A673 (cell line): ENCODE measurements at regions not wholly inside any gene's neighbourhood (a gene's known extent, or its start where the extent isn't known, plus 50 kb on each side); places are given as distances from the start of the nearest gene placed in this dataset.

ENCODE experiments used
- BruUV-seq: library from RNA; stranded (reverse); fragments of 400-500 nt; replicated peaks from 2 replicates; lab custom pipeline; 2021; lab: Mats Ljungman, UMichigan
- CTCF ChIA-PET: fragments of 300-600 bp; sonication (Branson Sonifier 250); formaldehyde crosslinking; loops from one replicate; lab custom pipeline; 2022; ENCODE audit warnings: antibody characterized with exemption; lab: Charles Lee
- POLR2A ChIA-PET: fragments of 300-600 bp; sonication (Branson Sonifier 250); formaldehyde crosslinking; loops from one replicate; lab custom pipeline; 2022; ENCODE audit warnings: antibody characterized with exemption; ENCODE audit not compliant: low non-redundant PET; lab: Charles Lee
- DNase-seq: peaks from one replicate; pipeline ENCODE4 v3.0.0-alpha.2; 2015; ENCODE audit warnings: low spot score
- H3K27ac ChIP-seq: fragments of 200-600 bp; sonication (generic); 2 replicates; pipeline ENCODE4 v1.5.1; 2016; ENCODE audit warnings: mixed run types, low read depth, mild to moderate bottlenecking, mixed read lengths, antibody characterized with exemption, low read length; ENCODE audit not compliant: poor library complexity, severe bottlenecking
- H3K27me3 ChIP-seq: fragments of 200-600 bp; sonication (generic); replicated peaks from 2 replicates; pipeline ENCODE4 v1.6.1; 2017; ENCODE audit warnings: mixed run types, low read depth, mild to moderate bottlenecking, mixed read lengths, antibody characterized with exemption, low read length; ENCODE audit not compliant: insufficient read depth, poor library complexity
- H3K36me3 ChIP-seq: fragments of 200-600 bp; sonication (generic); 2 replicates; pipeline ENCODE4 v1.6.1; 2016; ENCODE audit warnings: mixed run types, mild to moderate bottlenecking, mixed read lengths, antibody characterized with exemption, low read length; ENCODE audit not compliant: insufficient read depth, poor library complexity, severe bottlenecking
- H3K4me1 ChIP-seq: fragments of 200-600 bp; sonication (generic); 2 replicates; pipeline ENCODE4 v1.6.1; 2017; ENCODE audit warnings: mixed run types, mild to moderate bottlenecking, mixed read lengths, antibody characterized with exemption, low read length; ENCODE audit not compliant: insufficient read depth, poor library complexity, severe bottlenecking
- H3K4me3 ChIP-seq: fragments of 200-600 bp; sonication (generic); 2 replicates; pipeline ENCODE4 v1.5.1; 2016; ENCODE audit warnings: low read depth, mixed run types, mild to moderate bottlenecking, mixed read lengths, low read length; ENCODE audit not compliant: poor library complexity, severe bottlenecking
- H3K9me3 ChIP-seq: fragments of 200-600 bp; sonication (generic); 2 replicates; pipeline ENCODE4 v1.6.1; 2016; ENCODE audit warnings: mixed run types, low read depth, mild to moderate bottlenecking, mixed read lengths, antibody characterized with exemption, low read length; ENCODE audit not compliant: poor library complexity, severe bottlenecking
- CTCF ChIP-seq: fragments of 300-800, 200-600 bp; sonication (generic); conservative IDR thresholded peaks from 2 replicates; pipeline ENCODE4 v1.5.1; 2017; ENCODE audit warnings: low read depth, mild to moderate bottlenecking, antibody characterized with exemption, low read length, moderate library complexity, mixed read lengths
- EZH2 ChIP-seq: fragments of 200-600 bp; sonication (generic); IDR thresholded peaks from 2 replicates; pipeline ENCODE4 v1.6.1; 2017; ENCODE audit warnings: borderline replicate concordance, low read depth, mild to moderate bottlenecking, mixed read lengths, antibody characterized with exemption, low read length; ENCODE audit not compliant: poor library complexity, severe bottlenecking
- intact Hi-C: fragments of 100-400 bp; cut with micrococcal nuclease; formaldehyde crosslinking; loops from one replicate; pipeline ENCODE4 v1.10.0; 2022; ENCODE audit not compliant: unreplicated experiment

GRCh38 chr10:124329362-124329761 is 89.4 kb downstream of the OAT start:
- Histone ChIP-seq H3K9me3 (peaks cover 5% of the 10 kb centered on the region), H3K27ac (no peak overlapping the region), H3K4me3 (no peak overlapping the region), H3K27me3 (no peaks in the 10 kb centered on the region), H3K4me1 (no peaks in the 10 kb centered on the region), H3K36me3 (no peaks in the 10 kb centered on the region)
- no peak for DNase-seq
- intact Hi-C loops = no loop called here
- ChIA-PET CTCF (no interaction called here), POLR2A (no interaction called here)
- no TSS peak for BruUV-seq
- TF ChIP-seq EZH2 (no peak), CTCF (no peak)

GRCh38 chr10:124328477-124329220 is 90.1 kb downstream of the OAT start:
- H3K27ac ChIP-seq = no peak overlapping the region
- no peak for DNase-seq
- H3K4me3 ChIP-seq = no peak overlapping the region
- ChIA-PET CTCF (no interaction called here), POLR2A (no interaction called here)
- H3K36me3 ChIP-seq = no peaks in the 10 kb centered on the region
- H3K9me3 ChIP-seq = peaks cover 5% of the 10 kb centered on the region
- no peak for TF ChIP-seq EZH2
- no peak for TF ChIP-seq CTCF
- H3K27me3 ChIP-seq = no peaks in the 10 kb centered on the region
- BruUV-seq = no TSS peak
- H3K4me1 ChIP-seq = no peaks in the 10 kb centered on the region
- intact Hi-C loops = no loop called here

GRCh38 chr10:124325998-124326636 is 92.6 kb downstream of the OAT start:
- intact Hi-C loops = no loop called here
- Histone ChIP-seq H3K36me3 (no peaks in the 10 kb centered on the region), H3K4me3 (no peak overlapping the region), H3K4me1 (no peaks in the 10 kb centered on the region), H3K27ac (no peak overlapping the region), H3K9me3 (no peaks in the 10 kb centered on the region), H3K27me3 (no peaks in the 10 kb centered on the region)
- ChIA-PET CTCF (no interaction called here), POLR2A (no interaction called here)
- no peak for DNase-seq
- TF ChIP-seq EZH2 (no peak), CTCF (no peak)
- BruUV-seq = no TSS peak
